ENCODE measurements at regions not wholly inside any gene's neighbourhood (a gene's known extent, or its start where the extent isn't known, plus 50 kb on each side); places are given as distances from the start of the nearest gene placed in this dataset.

GRCh38 chr17:77687921-77688320, 270.6 kb upstream of the TNRC6C start:
- no peak for ATAC-seq
- CTCF ChIA-PET: no interaction called here

DNA sequence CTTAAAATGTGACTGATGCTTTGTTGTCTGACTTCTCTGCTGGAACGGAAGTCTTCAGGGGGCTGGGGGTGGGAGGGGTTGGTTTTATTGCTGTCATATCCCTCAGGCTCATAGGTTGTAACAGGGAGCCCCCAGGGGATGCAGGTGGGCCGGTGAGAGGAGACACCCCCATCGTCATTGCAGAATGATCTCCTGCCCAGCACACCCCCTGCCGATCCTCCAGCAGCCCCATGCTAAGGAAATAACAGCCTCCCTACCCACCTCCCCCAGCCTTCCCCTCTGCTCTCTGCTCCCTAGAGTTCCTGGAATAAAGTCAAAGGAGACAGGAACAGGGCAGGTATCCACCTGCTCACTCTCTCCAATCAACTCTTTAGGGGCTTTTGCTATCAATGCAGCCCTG, 270.1 kb upstream of the TNRC6C start:
- no peak overlapping the region for H3K27ac ChIP-seq (ENCODE audit: low read length)
- no peaks in the 10 kb centered on the region for H4K20me1 ChIP-seq (ENCODE audit: low read length)
- H3K79me2 ChIP-seq (ENCODE audit: low read length): no peaks in the 10 kb centered on the region
- no peak overlapping the region for H3K4me2 ChIP-seq (ENCODE audit: low read length)
- H3K36me3 ChIP-seq (ENCODE audit: low read depth, low read length): no peaks in the 10 kb centered on the region
- CTCF ChIA-PET: no interaction called here
- H3K4me1 ChIP-seq (ENCODE audit: insufficient read depth, low read length): no peaks in the 10 kb centered on the region
- no TSS peak for BruUV-seq (replicated peaks)
- DNase-seq: no peak
- H2AFZ ChIP-seq (ENCODE audit: low read length): no peak overlapping the region
- no peaks in the 10 kb centered on the region for H3F3A ChIP-seq (ENCODE audit: low read length, unreplicated experiment)
- H3K9me2 ChIP-seq (replicated peaks; ENCODE audit: low read length): no peaks in the 10 kb centered on the region
- intact Hi-C loops (cut with micrococcal nuclease): no loop called here
- no peak overlapping the region for H3K4me3 ChIP-seq (ENCODE audit: low read length)
- POLR2A ChIA-PET (ENCODE audit: unreplicated experiment): no interaction called here
- no peak overlapping the region for H3K9ac ChIP-seq (ENCODE audit: low read length)
- H3K9me3 ChIP-seq (ENCODE audit: low read length): no peaks in the 10 kb centered on the region; the same call in 1 of the 2 replicates
- peaks cover 80% of the 10 kb centered on the region for H3K27me3 ChIP-seq (ENCODE audit: low read length)
- no peak for ATAC-seq
- TF ChIP-seq EZH2phosphoT487 (IDR thresholded peaks at IDR 0.05; ENCODE audit: borderline replicate concordance, low read length) (no peak), EZH2 (IDR thresholded peaks at IDR 0.05; ENCODE audit: low read length, unreplicated experiment) (no peak)
- TF ChIP-seq, protein P1, sequence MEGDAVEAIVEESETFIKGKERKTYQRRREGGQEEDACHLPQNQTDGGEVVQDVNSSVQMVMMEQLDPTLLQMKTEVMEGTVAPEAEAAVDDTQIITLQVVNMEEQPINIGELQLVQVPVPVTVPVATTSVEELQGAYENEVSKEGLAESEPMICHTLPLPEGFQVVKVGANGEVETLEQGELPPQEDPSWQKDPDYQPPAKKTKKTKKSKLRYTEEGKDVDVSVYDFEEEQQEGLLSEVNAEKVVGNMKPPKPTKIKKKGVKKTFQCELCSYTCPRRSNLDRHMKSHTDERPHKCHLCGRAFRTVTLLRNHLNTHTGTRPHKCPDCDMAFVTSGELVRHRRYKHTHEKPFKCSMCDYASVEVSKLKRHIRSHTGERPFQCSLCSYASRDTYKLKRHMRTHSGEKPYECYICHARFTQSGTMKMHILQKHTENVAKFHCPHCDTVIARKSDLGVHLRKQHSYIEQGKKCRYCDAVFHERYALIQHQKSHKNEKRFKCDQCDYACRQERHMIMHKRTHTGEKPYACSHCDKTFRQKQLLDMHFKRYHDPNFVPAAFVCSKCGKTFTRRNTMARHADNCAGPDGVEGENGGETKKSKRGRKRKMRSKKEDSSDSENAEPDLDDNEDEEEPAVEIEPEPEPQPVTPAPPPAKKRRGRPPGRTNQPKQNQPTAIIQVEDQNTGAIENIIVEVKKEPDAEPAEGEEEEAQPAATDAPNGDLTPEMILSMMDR (conservative IDR thresholded peaks at IDR 0.05; ENCODE audit: low read depth, low read length): no peak

More at GRCh38 chr17:77687921-77688320, 270.6 kb upstream of the TNRC6C start:
- no peak overlapping the region for H3K4me2 ChIP-seq (ENCODE audit: low read length)
- no peak overlapping the region for H2AFZ ChIP-seq (ENCODE audit: low read length)
- TF ChIP-seq EZH2phosphoT487 (IDR thresholded peaks at IDR 0.05; ENCODE audit: borderline replicate concordance, low read length) (no peak), EZH2 (IDR thresholded peaks at IDR 0.05; ENCODE audit: low read length, unreplicated experiment) (no peak)
- TF ChIP-seq, protein P1 (conservative IDR thresholded peaks at IDR 0.05; ENCODE audit: low read depth, low read length): no peak
- H3K4me1 ChIP-seq (ENCODE audit: insufficient read depth, low read length): no peaks in the 10 kb centered on the region
- H3K9me3 ChIP-seq (ENCODE audit: low read length): no peaks in the 10 kb centered on the region; the same call in 1 of the 2 replicates
- no peaks in the 10 kb centered on the region for H3K36me3 ChIP-seq (ENCODE audit: low read depth, low read length)
- H3K9me2 ChIP-seq (replicated peaks; ENCODE audit: low read length): no peaks in the 10 kb centered on the region
- POLR2A ChIA-PET (ENCODE audit: unreplicated experiment): no interaction called here
- no peak overlapping the region for H3K9ac ChIP-seq (ENCODE audit: low read length)
- no peak for DNase-seq
- H3K79me2 ChIP-seq (ENCODE audit: low read length): no peaks in the 10 kb centered on the region
- intact Hi-C loops (cut with micrococcal nuclease): no loop called here
- no peak overlapping the region for H3K27ac ChIP-seq (ENCODE audit: low read length)
- H3K4me3 ChIP-seq (ENCODE audit: low read length): no peak overlapping the region
- BruUV-seq (replicated peaks): no TSS peak
- H3K27me3 ChIP-seq (ENCODE audit: low read length): peaks cover 80% of the 10 kb centered on the region
- no peaks in the 10 kb centered on the region for H3F3A ChIP-seq (ENCODE audit: low read length, unreplicated experiment)
- H4K20me1 ChIP-seq (ENCODE audit: low read length): no peaks in the 10 kb centered on the region

DNA sequence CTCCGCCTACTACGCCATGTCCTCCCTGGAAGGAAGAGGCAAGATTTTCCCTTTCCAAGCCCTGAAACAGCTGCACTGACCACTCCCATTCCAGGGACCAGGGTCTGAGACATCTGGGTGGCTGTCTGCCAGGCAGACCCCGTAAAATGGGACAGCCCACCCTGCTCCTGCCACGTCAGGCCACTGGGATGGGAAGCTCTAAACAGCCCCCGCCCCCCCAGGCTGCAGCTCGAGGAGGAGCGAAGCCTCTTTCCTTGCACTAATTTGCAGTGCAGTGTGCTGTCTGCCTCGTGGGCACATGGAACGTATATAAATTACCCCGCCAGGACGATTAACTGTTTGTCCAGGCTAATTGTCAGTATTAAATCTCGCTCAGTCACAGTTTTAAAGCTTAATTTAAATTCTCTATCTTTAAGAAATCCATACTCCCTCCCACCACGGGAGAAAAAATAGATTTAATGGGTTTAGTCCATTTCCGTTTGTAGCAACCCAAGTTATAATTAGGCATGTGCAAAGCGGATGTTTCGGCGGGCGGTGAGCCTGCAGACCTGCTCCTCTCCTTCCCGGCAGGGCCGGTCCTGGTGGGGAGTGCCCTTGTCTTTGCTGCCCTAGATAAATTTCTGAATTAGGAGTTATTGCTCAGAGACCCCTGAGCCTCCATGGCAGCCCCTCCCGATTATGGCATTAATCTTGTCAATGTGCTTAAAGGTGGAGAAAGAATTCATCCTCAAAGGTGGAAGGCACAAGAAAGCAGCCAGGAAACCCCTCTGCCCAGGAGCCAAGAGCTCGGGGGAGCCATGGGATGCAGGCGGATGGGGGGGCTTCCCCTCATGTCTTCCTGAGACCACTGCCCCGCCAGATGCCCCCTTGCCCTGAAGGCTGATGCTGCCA, 268.0 kb upstream of the TNRC6C start:
- no peaks in the 10 kb centered on the region for H3K36me3 ChIP-seq (ENCODE audit: low read depth, low read length)
- no peak overlapping the region for H3K4me3 ChIP-seq (ENCODE audit: low read length)
- H3F3A ChIP-seq (ENCODE audit: low read length, unreplicated experiment): no peaks in the 10 kb centered on the region
- intact Hi-C loops (cut with micrococcal nuclease): no loop called here
- no peak overlapping the region for H3K27ac ChIP-seq (ENCODE audit: low read length)
- H3K4me2 ChIP-seq (ENCODE audit: low read length): no peak overlapping the region
- H4K20me1 ChIP-seq (ENCODE audit: low read length): no peaks in the 10 kb centered on the region
- no peaks in the 10 kb centered on the region for H3K9me2 ChIP-seq (replicated peaks; ENCODE audit: low read length)
- DNase-seq (peak; percentile 7), ATAC-seq (no peak)
- CTCF ChIA-PET: interaction anchor here (0.5 kb wide), 1 partner anchor 19 kb away, joined by 3 read pairs; no protein-coding TSS in a partner anchor
- no peaks in the 10 kb centered on the region for H3K4me1 ChIP-seq (ENCODE audit: insufficient read depth, low read length)
- H3K79me2 ChIP-seq (ENCODE audit: low read length): no peaks in the 10 kb centered on the region
- no peaks in the 10 kb centered on the region; the same call in 1 of the 2 replicates for H3K9me3 ChIP-seq (ENCODE audit: low read length)
- H2AFZ ChIP-seq (ENCODE audit: low read length): no peak overlapping the region
- BruUV-seq (replicated peaks): no TSS peak
- H3K27me3 ChIP-seq (ENCODE audit: low read length): peaks cover 80% of the 10 kb centered on the region
- POLR2A ChIA-PET (ENCODE audit: unreplicated experiment): no interaction called here
- no peak for TF ChIP-seq EZH2phosphoT487 (IDR thresholded peaks at IDR 0.05; ENCODE audit: borderline replicate concordance, low read length)
- no peak for TF ChIP-seq EZH2 (IDR thresholded peaks at IDR 0.05; ENCODE audit: low read length, unreplicated experiment)
- TF ChIP-seq, protein P1 (conservative IDR thresholded peaks at IDR 0.05; ENCODE audit: low read depth, low read length): no peak
- H3K9ac ChIP-seq (ENCODE audit: low read length): no peak overlapping the region

Measured in PC-3 (cell line).